Stimulated activated CD4-positive, alpha-beta T cell treated with anti-CD3 and anti-CD28 coated beads, Interleukin-12 subunit alpha, Interleukin-12 subunit beta, amount 100 ng/mL, for 24 hours (primary cell): ENCODE measurements at regions not wholly inside any gene's neighbourhood (a gene's known extent, or its start where the extent isn't known, plus 50 kb on each side); places are given as distances from the start of the nearest gene placed in this dataset.
"Not testable (repeated sequence)": the region's sequence is repeated elsewhere in the genome, so short reads cannot be mapped to it uniquely, and the experiment has no call there.

ENCODE experiments used
- DNase-seq, 2 experiments: peaks; one replicate each; pipeline ENCODE4 v3.0.0-alpha.2; 2020; ENCODE audit warnings: low read depth in 2 of 2

DNA sequence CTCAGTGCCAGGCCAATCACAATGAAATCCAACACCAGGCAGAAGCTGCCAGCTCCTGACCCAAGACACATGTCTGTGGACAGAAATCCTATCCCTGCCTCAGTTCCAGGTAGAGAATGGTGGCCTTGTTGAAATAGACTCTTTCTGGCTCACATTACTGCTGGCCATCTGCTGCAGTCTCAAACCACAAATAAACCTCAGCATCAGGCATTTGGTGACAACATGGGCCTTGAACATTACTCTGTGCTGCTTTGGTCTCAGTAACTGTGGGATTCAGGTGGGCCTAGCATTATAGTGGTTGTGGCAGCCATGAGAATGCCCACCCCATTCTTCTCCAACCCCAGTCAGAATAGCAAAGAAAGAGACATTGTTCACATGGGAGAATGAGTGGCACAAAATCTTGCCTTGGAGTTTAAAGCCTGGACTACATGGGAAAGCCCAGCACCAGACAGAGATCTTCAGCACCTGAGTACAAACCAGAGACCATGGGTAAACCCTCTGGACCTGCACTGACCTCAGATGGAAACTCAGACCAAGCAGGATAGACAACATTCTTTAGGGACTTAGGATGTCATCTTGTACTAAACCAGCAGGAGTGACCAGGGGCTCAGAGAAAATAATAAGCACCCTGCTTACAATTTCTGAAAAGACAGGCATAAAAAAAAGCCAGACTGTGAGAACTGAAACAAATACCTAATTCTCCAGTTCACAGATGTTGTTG is 50.4 kb upstream of the TRAM1L1 start:
- DNase-seq = no peak

DNA sequence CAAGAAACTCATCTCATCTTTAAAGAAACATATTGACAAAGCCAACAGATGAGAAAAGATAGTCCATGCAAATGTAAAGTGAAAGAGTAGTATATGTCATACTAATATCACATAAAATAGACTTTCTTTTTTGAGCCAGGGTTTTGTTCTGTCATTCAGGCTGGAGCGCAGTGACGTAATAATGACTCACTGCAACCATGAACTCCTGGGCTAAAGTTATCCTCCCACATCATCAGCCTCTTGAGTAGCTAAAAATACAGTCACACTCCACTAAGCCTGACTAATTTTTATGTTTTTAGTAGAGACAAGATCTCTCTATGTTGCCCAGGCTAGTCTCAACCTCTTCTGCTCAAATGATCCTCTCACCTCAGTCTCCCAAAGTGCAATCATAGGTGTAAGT is 51.8 kb upstream of the TRAM1L1 start:
- no peak for DNase-seq

DNA sequence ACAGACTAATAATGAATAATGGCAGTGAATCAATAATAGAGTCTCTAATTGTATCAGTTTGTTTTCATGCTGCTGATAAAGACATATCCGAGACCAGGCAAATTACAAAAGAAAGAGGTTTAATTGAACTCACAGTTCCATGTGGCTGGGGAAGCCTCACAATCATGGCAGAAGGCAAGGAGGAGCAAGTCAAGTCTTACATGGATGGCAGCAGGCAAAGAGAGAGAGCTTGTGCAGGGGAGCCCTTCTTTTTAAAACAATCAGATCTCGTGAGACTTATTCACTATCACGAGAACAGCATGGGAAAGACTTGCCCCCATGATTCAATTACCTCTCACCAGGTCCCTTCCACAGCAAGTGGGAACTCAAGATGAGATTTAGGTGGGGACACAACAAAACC is 53.4 kb upstream of the TRAM1L1 start:
- not testable (repeated sequence) for DNase-seq

DNA sequence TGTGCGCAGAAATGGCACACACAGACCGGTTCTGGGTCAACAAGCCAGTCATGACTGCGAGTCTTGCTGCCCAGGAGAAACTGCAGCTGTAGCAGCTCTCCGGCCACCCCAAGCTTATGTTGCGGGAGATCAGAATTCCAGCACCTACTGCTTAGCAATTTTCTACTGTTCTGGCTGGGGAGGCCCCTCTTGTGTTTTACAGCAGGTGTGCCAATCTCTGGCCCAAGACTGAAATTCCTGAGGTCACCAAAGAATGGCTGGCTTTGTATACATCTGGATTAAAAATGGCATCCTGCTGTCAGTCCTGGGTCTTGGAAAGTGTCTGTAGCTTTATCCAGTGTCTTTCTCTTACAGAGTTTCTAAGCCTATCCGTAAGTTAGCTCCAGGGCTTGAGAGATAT is 68.9 kb upstream of the TRAM1L1 start:
- DNase-seq = no peak

DNA sequence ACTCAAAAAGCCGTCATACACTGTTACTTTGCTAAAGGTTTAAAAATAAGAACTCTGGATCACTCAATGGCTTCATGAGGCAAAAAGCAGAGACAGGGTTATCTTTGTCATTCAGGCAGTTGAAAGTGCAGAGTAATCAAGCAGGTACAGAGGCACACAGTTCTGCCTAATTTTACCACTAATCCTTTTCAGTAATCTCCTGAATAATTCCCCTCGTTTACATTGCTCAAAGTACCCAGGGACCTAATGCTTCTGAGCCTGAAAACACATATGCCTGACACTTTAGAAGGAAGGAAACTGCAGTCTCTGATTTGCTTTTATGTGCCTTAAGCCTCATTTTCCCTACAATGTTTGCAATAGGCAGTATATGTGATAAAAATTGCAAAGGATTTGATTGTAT is 71.4 kb upstream of the TRAM1L1 start:
- DNase-seq = no peak

DNA sequence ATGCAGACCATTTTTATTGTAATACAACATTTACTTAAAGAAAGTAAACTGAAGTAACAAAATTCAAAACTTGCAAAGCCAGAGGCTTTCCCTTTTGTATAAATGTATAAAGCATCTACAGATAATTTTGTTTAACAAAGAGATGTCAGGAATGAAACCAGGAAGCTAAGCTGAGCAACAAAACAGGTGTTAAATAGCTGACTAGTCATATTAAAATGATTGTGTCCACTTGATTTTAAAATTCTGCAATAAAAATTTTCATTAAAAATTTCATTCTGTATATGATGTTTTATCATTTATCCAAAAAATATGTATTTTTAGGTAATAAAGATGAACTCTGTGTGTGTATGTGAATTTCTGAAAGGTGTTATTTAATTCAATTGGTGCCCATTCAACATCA is 72.0 kb upstream of the TRAM1L1 start:
- no peak for DNase-seq

DNA sequence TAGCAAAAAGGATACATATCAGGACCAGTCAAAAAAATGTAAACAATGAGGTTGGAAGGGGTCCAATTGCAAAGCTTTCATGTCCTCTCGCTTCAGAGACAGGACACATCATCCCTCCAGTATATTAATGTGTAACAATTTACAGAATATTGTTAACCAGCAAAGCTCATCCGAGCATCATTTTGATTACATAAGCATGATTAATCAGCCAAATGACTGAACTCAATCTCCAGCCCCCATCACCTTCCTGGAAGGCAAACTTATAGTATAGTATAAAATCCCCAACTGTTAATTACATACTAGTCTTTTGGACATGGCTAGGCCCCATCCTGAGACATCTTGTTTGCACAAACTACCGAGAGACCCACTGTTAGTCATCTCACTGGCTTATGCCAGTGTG is 77.6 kb upstream of the TRAM1L1 start:
- no peak for DNase-seq

DNA sequence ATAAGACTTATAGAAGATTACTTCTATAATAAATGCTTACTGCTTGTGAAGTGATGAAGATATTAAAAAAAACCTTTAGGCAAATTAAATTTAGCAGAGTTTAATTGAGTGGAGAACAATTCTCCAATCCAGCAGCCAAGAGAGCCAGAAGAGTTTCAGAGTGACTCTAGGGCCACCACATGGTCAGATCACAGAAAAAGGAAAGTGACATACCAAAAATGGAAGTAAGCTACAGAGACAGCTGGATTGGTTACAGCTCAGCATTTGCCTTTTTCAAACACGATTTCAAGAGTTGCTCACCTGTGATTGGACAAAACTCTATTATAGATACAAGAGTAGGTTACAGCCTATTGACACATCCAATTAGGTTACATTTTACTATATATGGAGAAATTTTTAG is 79.0 kb upstream of the TRAM1L1 start:
- DNase-seq = no peak

DNA sequence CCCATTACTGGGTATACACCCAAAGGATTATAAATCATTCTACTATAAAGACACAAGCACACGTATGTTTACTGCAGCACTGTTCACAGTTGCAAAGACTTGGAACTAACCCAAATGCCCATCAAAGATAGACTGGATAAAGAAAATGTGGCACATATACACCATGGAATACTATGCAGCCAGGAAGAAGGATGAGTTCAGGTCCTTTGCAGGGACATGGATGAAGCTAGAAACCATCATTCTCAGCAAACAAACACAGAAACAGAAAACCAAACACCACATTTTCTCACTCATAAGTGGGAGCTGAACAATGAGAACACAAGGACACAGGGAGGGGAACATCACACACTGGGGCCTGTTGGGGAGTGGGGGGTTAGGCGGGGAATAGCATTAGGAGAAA is 90.0 kb upstream of the TRAM1L1 start:
- not testable (repeated sequence) for DNase-seq

DNA sequence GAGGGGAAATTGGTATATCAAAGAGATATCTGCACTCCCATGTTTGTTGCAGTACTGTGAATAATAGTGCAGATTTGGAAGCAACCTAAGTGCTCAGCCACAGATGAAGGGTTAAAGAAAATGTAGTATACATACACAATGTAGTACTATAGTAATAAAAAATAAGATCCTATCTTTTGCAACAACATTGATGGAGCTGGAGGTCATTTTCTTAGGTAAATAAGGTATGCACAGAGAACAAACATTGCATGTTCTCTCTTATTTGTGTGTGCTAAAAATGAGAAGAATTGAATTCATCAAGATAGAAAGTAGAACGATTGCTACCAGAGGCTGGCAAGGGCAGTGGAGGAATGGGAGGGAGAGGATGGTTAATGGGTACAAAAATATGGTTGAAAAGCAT is 117.9 kb upstream of the TRAM1L1 start:
- DNase-seq = no peak

DNA sequence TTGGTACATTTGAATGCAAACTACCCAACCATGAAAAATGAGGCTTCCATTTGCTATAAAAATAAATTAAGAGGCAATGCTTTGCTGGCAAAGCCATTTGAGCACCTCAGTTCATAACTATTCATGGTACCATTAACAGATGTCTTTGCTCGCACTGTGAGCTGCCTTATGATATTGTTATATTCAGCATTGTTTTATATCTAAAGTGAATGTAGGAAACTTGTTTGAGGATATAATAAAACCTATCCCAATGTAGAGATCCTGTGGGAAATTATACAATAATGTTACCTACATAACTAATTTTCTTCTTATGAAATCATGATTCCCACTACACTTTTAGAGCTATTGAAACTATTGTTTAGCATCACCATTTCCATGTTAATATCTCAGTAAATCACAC is 125.2 kb upstream of the TRAM1L1 start:
- DNase-seq = no peak

DNA sequence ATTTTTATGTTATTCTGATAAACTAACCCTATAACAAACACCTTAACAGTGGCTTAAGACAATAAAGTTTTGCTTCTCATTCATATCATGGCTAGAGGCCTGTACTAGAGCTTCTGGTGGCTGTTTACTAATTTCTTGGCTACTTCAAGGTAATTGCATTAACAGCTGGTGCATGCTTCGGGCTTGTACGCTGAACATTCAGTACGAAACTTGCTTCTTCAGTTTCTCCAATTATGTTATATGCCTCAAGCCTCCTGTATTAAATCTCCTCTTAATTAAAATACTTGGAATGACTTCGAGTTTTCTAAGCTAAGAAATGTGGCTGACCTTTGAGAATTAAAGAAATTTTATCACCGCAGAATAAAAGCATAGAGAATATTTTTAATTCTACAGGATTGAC is 138.9 kb upstream of the TRAM1L1 start:
- DNase-seq = no peak

DNA sequence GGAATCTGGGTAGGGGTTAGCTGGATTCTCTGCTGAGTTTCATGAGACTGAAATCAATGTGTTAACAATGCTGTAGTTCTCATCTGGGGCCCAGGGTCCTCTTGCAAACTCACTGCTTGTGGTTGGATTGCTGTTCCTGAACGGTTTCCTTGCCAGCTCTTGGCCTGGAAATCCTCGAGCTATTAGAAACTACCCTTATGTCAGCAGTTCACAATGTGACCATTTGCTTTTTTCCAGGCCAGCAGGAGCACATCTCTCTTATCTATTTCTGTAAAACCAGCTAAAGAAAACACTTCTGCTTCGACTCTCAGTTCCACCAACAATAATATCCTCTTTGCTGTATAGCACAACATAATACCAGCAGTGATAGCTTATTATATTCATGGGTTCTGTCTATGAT is 140.1 kb upstream of the TRAM1L1 start:
- no peak for DNase-seq

DNA sequence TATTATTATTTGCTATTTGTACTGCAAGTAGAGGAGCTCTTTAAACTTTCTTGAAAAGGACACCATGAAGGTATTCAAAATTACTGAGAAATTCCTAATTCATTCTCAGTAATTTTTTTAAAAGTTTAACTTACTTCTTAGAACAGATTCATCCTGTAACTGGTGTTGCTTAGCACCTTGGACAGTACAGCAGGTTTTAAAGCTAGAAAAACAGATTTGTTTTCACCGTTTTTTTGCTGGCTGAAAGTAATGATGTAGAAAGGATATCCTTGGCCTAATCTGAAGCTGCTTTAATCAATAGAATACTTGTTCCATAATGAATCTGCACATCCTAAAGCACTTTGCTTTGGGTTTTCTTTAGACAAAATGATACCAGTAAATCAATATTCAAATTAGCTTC is 142.5 kb upstream of the TRAM1L1 start:
- DNase-seq = no peak

DNA sequence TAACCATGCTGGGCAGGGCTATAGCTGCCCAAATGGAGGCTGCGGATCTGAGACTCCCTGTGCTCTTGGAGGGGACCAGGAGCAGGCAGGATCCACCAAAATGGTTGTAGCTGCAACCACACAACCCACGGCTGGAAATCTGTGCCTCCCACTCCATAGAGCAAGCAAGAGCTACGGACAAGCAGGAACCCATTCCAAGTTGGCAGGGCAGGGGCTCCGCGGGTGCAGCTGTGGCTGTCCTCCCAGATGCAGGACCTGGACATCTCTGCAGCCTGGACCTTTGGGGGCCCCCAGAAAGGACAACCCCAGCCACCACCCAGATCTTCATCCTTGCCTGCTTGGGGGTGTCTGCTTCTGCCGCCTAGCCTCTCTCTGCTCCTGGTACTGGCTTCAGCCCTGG is 154.1 kb upstream of the TRAM1L1 start:
- DNase-seq = no peak

DNA sequence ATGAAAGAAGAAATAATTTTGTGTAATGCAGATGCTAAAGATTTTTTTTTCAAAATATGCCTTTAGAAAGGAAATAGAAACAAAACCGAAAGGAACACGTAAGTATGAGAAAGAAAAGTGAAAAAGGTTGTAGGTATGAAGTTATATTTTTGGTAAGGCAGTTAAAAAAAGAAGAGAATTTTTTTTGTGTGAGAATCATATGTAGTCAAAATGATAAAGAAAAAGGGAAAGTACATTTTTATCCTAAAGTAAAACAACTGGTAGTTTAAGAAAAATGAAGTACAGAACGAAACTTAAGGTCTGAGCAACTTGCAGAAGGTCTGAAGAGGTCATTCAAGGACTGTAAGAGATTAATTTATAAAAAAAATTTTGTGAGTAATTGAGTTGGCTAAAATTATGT is 164.0 kb upstream of the TRAM1L1 start:
- no peak for DNase-seq

DNA sequence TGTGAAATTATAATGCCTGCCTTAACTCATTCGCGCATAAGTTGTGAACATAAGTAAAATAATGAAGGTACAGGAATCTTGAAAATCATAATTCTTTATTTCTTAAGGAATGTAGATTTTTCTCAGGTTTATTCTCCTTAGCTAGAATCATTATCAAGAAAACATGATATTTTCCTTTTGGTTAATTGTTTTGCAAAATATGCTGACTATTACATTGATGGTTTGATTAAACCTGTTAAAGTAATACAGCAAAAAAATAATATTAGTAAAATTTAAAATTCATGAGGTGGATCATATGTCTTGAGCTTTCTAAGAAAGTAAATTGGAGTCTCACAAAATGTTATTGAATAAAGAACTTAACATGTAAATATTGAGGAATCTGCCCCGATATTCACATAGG is 178.7 kb upstream of the TRAM1L1 start:
- no peak for DNase-seq

DNA sequence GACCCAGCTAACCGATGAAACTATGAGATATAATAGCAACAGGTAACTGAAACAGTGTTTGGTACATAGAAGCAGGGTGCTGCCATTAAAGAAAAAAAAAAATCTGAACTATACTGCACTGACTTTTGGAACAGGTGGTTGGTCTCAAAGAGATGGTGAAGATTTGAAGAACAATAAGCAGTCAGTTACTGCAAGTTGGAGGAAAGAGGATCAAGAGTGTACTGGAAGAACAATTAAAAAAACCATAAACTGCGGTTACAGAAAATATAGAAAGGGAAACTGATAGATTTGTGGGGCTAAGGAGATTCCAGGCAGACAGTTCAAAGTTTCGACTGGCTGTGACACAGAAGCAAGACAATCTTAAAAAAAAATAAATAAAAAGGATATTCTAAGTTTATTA is 181.9 kb upstream of the TRAM1L1 start:
- no peak for DNase-seq

DNA sequence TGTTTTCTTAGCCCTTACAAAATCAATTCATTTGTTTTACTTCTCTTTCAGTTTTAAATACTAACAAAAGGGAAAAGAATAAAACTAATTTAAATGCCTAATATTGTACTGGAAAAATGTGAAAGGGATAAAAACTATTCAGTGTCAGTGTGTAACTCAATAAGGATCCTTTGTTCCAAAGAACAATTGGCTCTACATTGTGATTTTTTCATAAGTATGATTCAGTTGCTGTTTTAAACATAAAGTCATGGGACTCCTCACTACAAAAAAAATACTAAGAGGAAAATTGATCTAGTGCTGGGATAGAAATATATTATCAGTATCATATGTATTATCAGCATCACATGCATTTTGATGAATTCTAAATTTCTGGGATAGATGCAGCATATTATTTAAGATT is 199.4 kb upstream of the TRAM1L1 start:
- DNase-seq = no peak

DNA sequence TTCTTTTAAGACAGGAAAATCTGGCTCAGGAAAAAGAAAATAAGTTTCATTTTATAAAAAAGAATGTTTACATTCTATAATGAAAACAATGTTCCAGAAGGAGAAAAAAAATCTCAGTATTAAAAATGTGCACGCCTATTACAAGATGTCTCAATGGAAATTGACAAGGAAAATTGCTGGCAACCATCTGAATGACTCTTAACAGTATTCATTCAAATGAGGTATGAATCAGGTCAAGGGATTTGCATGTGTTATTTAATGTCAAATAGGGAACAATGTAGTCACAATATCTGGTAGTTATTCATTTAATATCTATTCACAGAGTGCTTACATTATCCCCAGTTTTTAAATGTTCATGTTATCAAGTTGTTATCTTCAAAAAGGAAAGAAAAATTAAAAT is 208.4 kb upstream of the TRAM1L1 start:
- no peak for DNase-seq

DNA sequence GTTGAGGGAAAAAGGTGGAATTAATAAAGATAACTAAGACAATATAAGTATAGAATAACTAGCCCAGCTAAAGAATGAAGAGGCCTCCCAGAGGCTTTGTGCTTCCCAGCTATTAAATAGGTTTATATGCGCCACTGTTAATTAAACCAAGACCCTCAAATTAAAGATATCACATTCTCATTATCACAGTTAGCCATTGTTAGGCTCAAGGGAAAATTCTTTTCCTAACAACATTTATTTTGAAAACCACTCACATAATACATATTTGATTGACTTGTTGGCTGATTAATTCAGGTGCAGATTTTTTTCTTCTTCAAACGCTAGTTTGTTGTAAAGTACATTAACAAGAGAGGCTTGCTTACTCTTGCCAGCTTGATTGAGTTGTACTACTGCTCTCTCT is 216.8 kb upstream of the TRAM1L1 start:
- no peak for DNase-seq

DNA sequence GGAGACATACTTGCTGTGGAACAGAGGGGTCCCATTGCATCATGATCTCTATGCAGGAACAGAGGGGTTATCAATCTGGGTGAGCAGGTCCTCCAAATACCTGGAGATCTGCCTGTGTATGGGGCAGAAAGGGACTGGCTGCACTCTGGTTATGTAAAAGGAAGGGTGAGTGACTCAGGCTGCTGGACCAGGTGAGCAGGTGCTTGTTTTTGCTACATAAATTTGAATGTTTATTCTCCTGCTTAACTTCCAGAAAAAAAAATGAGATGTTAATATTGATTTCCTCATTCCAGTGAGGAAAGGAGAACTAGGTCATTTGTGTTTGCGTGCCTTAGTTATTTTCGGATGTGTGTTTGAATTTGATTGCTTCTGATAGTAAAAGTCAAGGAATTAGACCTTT is 225.8 kb upstream of the TRAM1L1 start:
- DNase-seq = no peak

DNA sequence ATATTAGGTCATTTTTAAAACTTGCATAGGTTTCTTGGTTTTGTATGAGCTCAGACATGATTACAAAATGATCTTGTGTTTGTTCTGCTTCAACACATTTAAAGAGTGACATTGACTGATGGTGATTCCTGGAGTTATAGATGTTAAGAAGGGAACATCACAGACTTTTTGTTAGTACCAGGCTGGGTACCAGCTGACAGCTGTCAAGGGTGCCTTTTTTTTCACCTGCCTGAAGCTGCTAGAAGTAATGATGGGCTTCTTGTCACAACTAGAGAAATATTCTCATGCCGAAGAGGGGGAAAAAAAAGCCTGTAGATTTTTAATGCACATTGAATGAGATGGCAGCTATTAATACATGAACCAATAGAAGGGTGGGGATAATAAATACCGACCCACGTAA is 226.6 kb upstream of the TRAM1L1 start:
- DNase-seq = no peak

DNA sequence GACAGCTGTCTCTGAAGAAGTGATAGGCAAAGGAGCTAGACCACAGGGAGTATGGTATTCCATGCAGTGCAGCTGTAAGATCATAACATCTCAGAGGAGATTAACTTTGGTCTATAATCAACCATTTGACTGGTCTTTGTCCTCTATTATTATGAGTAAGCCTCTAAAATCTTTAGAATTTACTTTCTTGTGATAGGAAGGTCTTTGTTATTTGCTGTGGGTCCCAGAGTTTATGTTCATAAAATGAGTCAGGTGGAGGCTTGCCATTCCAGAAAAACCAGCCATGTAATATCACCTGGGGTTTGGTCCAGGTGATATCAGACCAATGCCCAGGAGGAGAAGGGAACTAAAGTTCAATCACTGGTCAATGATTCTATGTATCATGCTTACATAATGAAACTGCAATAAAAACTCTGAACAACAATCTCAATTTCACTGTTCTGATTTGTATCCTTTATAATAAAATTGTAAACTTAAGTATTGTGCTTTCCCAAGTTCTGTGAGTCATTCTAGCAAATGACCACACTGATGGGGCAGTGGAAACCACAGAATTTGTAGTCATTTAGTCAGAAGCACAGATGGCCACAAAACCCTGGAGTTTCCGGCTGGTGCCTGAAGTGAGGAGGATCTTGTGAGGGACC is 239.6 kb upstream of the TRAM1L1 start:
- no peak for DNase-seq
